ENCODE measurements at regions not wholly inside any gene's neighbourhood (a gene's known extent, or its start where the extent isn't known, plus 50 kb on each side); places are given as distances from the start of the nearest gene placed in this dataset.

- TF ChIP-seq CTCF (IDR thresholded peaks at IDR 0.05) (no peak), EP300 (IDR thresholded peaks at IDR 0.05) (no peak), POLR2A (IDR thresholded peaks at IDR 0.05) (no peak)
These were observed 402.1 kb upstream of the CHD6 start for GRCh38 chr20:42020316-42020715.
